ENCODE measurements at regions not wholly inside any gene's neighbourhood (a gene's known extent, or its start where the extent isn't known, plus 50 kb on each side); places are given as distances from the start of the nearest gene placed in this dataset.
"Not testable (repeated sequence)": the region's sequence is repeated elsewhere in the genome, so short reads cannot be mapped to it uniquely, and the experiment has no call there.

DNA sequence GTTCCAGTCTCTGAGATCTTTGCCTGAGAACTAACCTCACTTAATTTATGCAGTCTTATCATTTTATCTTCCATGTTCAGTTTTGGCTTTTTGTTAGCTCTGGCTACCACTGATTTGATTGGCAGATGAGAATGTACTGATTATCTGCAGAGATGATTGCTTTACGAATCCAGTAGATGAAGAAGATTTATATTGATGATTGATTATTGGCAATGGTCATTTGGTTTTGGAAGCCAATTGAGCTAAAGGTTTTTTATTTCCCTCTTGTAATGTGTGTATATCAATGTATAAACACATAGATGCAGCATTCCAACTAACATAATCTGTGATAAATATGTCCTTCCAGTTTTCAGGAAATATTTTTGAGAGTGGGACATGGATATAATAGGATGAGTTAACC lies 763.6 kb downstream of the CDH11 start:
- DNase-seq (ENCODE audit: low read depth): no peak

DNA sequence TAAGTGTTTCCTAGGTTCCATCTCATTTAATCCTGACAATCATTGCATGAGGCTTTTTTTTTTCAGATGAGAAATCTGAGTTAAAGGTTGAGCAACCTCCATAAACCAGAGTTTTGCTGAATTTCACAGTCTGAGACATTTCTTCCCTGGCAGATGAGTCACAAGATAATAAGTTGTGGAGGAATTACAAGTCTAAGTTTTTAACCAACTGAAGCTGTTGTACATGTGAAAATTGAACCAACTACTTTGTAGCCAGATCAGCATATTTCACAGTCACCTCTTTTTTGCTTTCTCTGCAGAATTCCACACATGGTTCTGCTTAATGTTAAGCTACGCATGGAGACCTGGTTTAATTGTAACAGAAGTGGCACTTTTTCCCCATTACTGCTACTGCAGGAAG lies 765.6 kb downstream of the CDH11 start:
- DNase-seq (ENCODE audit: low read depth): peak; percentile 80

GRCh38 chr16:64352246-64352645 lies 769.6 kb downstream of the CDH11 start:
- peak; percentile 9 for DNase-seq (ENCODE audit: low read depth)

GRCh38 chr16:64351121-64351520 lies 770.7 kb downstream of the CDH11 start:
- no peak for DNase-seq (ENCODE audit: low read depth)

GRCh38 chr16:64346080-64346479 lies 775.8 kb downstream of the CDH11 start:
- no peak for DNase-seq (ENCODE audit: low read depth)

GRCh38 chr16:64345142-64345541 lies 776.7 kb downstream of the CDH11 start:
- DNase-seq (ENCODE audit: low read depth): no peak

GRCh38 chr16:64343820-64344443 lies 777.9 kb downstream of the CDH11 start:
- not testable (repeated sequence) for DNase-seq (ENCODE audit: low read depth)

GRCh38 chr16:64343061-64343819 lies 778.6 kb downstream of the CDH11 start:
- no peak for DNase-seq (ENCODE audit: low read depth)

- DNase-seq (ENCODE audit: low read depth): not testable (repeated sequence)
Measured at GRCh38 chr16:64341336-64341735, 780.5 kb downstream of the CDH11 start.

GRCh38 chr16:64339052-64339770 lies 782.7 kb downstream of the CDH11 start:
- peak; percentile 70 for DNase-seq (ENCODE audit: low read depth)

GRCh38 chr16:64321881-64322280 lies 800.0 kb downstream of the CDH11 start:
- no peak for DNase-seq (ENCODE audit: low read depth)

- no peak for DNase-seq (ENCODE audit: low read depth)
Measured at GRCh38 chr16:64321066-64321465, 800.8 kb downstream of the CDH11 start.

GRCh38 chr16:64317601-64318000 lies 804.3 kb downstream of the CDH11 start:
- no peak for DNase-seq (ENCODE audit: low read depth)

DNA sequence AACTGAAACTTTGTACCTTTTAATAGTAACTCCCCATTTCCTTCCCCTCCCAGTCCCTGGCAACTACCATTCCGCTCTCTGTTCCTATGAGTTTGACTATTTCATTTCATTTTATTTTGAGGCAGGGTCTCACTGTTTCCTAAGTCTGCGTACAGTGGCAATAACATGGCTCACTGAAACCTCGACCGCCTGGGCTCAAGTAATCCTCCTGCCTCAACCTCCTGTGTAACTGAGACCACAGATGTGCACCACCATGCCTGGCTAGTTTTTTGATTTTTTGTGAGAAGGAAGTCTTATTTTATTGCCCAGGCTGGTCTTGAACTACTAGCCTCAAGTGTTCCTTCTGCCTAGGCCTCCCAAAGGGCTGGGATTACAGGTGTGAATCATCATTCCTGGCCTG lies 808.1 kb downstream of the CDH11 start:
- DNase-seq (ENCODE audit: low read depth): no peak

DNA sequence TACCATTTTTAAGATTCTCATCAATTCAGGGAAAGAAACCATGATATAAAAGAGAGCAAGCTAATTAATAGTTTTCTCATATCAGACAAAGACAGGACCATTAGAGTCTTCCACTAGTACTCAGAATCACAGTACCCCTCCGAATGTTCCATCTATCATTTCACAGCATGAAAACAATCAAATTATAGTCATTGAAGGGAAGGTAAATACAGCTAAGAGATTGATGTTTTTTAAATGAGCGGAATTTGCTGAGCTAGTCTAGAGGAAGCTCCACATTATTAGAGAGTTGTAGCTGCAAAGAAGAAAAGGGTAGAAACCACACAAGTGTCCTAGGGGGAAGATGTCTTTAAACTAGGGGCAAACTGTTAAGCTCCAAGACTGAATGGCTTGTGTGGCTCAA lies 808.9 kb downstream of the CDH11 start:
- DNase-seq (ENCODE audit: low read depth): no peak

DNA sequence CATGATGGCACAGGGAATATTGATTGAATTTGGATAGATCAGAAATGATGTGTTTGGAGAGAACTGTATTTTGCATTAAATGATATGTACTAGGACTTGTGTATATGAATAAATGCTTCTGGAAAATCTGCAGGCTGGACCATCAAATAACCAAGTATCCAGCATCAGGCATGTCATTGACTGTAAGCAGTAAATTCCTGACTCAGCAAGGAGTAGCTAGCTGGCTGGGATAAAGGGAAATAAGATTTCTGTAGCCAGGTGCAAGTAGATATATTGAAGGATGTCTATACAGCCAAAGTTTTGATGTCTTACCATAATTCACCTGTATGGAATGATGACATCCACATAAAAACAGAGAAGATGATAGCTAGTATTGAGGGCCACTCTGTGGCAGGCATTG lies 809.6 kb downstream of the CDH11 start:
- no peak for DNase-seq (ENCODE audit: low read depth)

GRCh38 chr16:64311241-64311640 lies 810.6 kb downstream of the CDH11 start:
- DNase-seq (ENCODE audit: low read depth): peak; percentile 43

GRCh38 chr16:64309398-64310110 lies 812.3 kb downstream of the CDH11 start:
- DNase-seq (ENCODE audit: low read depth): no peak

DNA sequence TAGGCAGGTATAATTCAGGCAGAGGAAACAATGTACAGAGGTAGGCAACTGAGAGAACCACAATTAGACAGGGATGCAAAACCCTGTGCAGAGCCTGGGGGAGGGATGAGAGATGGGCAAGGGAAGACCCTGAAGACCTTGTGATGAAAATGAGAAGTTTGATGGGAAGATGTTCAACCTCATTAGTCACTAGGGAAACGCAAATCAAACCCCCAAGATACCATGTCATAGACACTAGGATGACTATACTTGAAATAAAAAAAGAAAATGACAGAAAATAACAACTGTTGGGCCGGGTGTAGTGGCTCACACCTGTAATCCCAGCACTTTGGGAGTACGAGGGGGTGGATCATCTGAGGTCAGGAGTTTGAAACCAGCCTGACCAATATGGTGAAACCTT lies 813.1 kb downstream of the CDH11 start:
- no peak for DNase-seq (ENCODE audit: low read depth)

GRCh38 chr16:64307431-64307830 lies 814.4 kb downstream of the CDH11 start:
- DNase-seq (ENCODE audit: low read depth): no peak

- DNase-seq (ENCODE audit: low read depth): no peak
Measured at GRCh38 chr16:64305663-64306062, 816.2 kb downstream of the CDH11 start.

GRCh38 chr16:64304951-64305350 lies 816.9 kb downstream of the CDH11 start:
- no peak for DNase-seq (ENCODE audit: low read depth)
